ENCODE measurements at regions not wholly inside any gene's neighbourhood (a gene's known extent, or its start where the extent isn't known, plus 50 kb on each side); places are given as distances from the start of the nearest gene placed in this dataset.

DNA sequence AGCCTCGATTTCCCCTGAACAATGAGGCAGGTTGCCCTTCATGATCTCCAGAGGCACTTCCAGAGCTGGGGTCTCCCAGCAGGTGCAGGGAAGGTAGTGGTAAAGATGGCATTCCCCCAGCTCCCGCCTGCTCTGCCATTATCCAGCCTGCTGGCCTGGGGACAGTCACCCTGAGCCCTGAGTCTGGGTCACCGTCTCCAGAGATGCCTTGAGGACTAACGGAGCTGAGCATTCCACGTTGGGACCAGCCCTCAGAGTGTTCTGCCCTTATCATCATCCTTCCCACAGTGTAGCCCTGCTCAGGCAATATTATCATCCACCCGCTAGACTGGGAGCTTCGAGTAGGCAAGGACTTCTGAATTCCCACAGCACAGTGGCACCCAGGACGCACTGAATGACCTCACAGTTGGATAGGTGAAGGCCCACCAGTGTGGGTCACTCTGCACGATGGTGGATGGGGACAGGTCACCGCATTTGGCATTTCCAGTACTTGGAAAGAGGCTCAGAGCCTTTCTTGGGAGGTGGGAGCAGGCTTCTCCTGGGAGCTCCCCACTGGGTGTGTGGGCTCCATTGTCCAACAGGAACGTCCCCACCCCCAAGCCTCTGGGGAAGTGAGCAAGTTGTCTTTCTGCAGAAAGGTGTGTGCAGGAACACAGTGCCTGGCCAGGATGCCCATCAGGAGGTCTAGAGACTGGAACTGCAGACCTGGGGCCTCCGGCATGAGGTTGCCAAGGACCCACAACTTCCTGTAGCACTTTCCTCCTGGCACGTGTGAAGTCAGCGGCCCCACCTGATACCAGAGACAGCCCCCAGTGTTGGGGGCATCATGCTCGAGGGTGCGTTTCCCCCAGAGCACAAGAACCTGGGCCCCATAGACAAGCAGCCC, 51.4 kb upstream of the WNT7B start:
- TF ChIP-seq, protein P1, sequence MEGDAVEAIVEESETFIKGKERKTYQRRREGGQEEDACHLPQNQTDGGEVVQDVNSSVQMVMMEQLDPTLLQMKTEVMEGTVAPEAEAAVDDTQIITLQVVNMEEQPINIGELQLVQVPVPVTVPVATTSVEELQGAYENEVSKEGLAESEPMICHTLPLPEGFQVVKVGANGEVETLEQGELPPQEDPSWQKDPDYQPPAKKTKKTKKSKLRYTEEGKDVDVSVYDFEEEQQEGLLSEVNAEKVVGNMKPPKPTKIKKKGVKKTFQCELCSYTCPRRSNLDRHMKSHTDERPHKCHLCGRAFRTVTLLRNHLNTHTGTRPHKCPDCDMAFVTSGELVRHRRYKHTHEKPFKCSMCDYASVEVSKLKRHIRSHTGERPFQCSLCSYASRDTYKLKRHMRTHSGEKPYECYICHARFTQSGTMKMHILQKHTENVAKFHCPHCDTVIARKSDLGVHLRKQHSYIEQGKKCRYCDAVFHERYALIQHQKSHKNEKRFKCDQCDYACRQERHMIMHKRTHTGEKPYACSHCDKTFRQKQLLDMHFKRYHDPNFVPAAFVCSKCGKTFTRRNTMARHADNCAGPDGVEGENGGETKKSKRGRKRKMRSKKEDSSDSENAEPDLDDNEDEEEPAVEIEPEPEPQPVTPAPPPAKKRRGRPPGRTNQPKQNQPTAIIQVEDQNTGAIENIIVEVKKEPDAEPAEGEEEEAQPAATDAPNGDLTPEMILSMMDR (conservative IDR thresholded peaks at IDR 0.05; ENCODE audit: low read depth, low read length): no peak
- TF ChIP-seq POLR2A (IDR thresholded peaks at IDR 0.05; ENCODE audit: low read depth, low read length): no peak
- no peak for TF ChIP-seq RAD21 (IDR thresholded peaks at IDR 0.05; ENCODE audit: low read length)
- TF ChIP-seq, protein P2, sequence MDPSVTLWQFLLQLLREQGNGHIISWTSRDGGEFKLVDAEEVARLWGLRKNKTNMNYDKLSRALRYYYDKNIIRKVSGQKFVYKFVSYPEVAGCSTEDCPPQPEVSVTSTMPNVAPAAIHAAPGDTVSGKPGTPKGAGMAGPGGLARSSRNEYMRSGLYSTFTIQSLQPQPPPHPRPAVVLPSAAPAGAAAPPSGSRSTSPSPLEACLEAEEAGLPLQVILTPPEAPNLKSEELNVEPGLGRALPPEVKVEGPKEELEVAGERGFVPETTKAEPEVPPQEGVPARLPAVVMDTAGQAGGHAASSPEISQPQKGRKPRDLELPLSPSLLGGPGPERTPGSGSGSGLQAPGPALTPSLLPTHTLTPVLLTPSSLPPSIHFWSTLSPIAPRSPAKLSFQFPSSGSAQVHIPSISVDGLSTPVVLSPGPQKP (IDR thresholded peaks at IDR 0.05; ENCODE audit: borderline replicate concordance, low read depth, low read length): no peak
- no peak for TF ChIP-seq MAFK (IDR thresholded peaks at IDR 0.05; ENCODE audit: low read depth, low read length)
- TF ChIP-seq, protein P3, sequence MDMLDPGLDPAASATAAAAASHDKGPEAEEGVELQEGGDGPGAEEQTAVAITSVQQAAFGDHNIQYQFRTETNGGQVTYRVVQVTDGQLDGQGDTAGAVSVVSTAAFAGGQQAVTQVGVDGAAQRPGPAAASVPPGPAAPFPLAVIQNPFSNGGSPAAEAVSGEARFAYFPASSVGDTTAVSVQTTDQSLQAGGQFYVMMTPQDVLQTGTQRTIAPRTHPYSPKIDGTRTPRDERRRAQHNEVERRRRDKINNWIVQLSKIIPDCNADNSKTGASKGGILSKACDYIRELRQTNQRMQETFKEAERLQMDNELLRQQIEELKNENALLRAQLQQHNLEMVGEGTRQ (IDR thresholded peaks at IDR 0.05; ENCODE audit: low read depth, low read length): no peak

Data from IMR-90 (cell line).